Nephron progenitor cell (in vitro differentiated cells): ENCODE measurements at regions not wholly inside any gene's neighbourhood (a gene's known extent, or its start where the extent isn't known, plus 50 kb on each side); places are given as distances from the start of the nearest gene placed in this dataset.

Source experiments
- DNase-seq: peaks from one replicate; pipeline ENCODE4 v3.0.0; 2021
- H3K27ac Mint-ChIP-seq: 2 replicates; pipeline ENCODE4 v1.8.0; 2021; ENCODE audit warnings: mild to moderate bottlenecking, moderate library complexity, mixed read lengths
- H3K27me3 Mint-ChIP-seq: 2 replicates; pipeline ENCODE4 v1.8.0; 2021; ENCODE audit warnings: mild to moderate bottlenecking, low read depth, mixed read lengths; ENCODE audit not compliant: poor library complexity
- H3K36me3 Mint-ChIP-seq: 2 replicates; pipeline ENCODE4 v1.8.0; 2021; ENCODE audit warnings: low read depth, mixed read lengths
- H3K4me1 Mint-ChIP-seq: 2 replicates; pipeline ENCODE4 v1.8.0; 2021; ENCODE audit warnings: mixed read lengths
- H3K4me3 Mint-ChIP-seq: 2 replicates; pipeline ENCODE4 v1.8.0; 2021; ENCODE audit warnings: mild to moderate bottlenecking, moderate library complexity, mixed read lengths
- H3K9me3 Mint-ChIP-seq: 2 replicates; pipeline ENCODE4 v1.8.0; 2021; ENCODE audit warnings: mild to moderate bottlenecking, moderate library complexity, mixed read lengths
- CTCF ChIP-seq: fragments of 200-600 bp; sonication (generic); IDR thresholded peaks from 2 replicates; pipeline ENCODE4 v1.5.0; 2021; ENCODE audit warnings: antibody characterized with exemption

GRCh38 chr6:167590193-167590592, 236.5 kb upstream of the AFDN start:
- Mint-ChIP-seq H3K9me3 (peaks cover 27% of the 10 kb centered on the region), H3K27me3 (peaks cover 4% of the 10 kb centered on the region), H3K4me1 (peaks cover 8% of the 10 kb centered on the region), H3K4me3 (no peak overlapping the region), H3K27ac (no peak overlapping the region), H3K36me3 (peaks cover 6% of the 10 kb centered on the region)
- TF ChIP-seq CTCF = no peak
- DNase-seq = no peak
